CD4-positive, CD25-positive, alpha-beta regulatory T cell (primary cell): ENCODE measurements at regions not wholly inside any gene's neighbourhood (a gene's known extent, or its start where the extent isn't known, plus 50 kb on each side); places are given as distances from the start of the nearest gene placed in this dataset.

ENCODE experiments used
- ATAC-seq, 2 donors: fragments of 150-1000 bp; cut with Tn5 transposase; one replicate each; pipeline ENCODE4 v1.10.0; 2021; ENCODE audit warnings: low read depth in 2 of 2, moderate number of reproducible peaks in 2 of 2, moderate library complexity in 1 of 2
- DNase-seq, 3 donors: peaks; one replicate each; pipeline versions ENCODE4 v3.0.0 to v3.0.0-alpha.2; 2012 to 2022; ENCODE audit warnings: mixed read lengths in 1 of 3
- H3K27ac ChIP-seq: one replicate; pipeline ENCODE4 v1.7.0; 2013; ENCODE audit warnings: mild to moderate bottlenecking, low read length; ENCODE audit not compliant: insufficient read depth, poor library complexity, severe bottlenecking
- H3K27me3 ChIP-seq: one replicate; pipeline ENCODE4 v1.7.0; 2013; ENCODE audit warnings: low read length; ENCODE audit not compliant: control insufficient read depth, insufficient read depth
- H3K36me3 ChIP-seq: one replicate; pipeline ENCODE4 v1.7.0; 2013; ENCODE audit warnings: mild to moderate bottlenecking, low read length, moderate library complexity; ENCODE audit not compliant: control insufficient read depth, insufficient read depth
- H3K4me1 ChIP-seq: 2 replicates; pipeline ENCODE4 v1.7.0; 2013; ENCODE audit warnings: mild to moderate bottlenecking, low read length; ENCODE audit not compliant: insufficient read depth, control insufficient read depth, poor library complexity, severe bottlenecking
- H3K4me3 ChIP-seq: one replicate; pipeline ENCODE4 v1.7.0; 2013; ENCODE audit warnings: low read depth, mild to moderate bottlenecking, low read length, moderate library complexity
- H3K9me3 ChIP-seq, 2 experiments: 1 replicate in 1 of 2; 2 replicates in 1 of 2; pipeline ENCODE4 v1.7.0; 2013; ENCODE audit warnings: low read length in 2 of 2, mild to moderate bottlenecking in 1 of 2, moderate library complexity in 1 of 2; ENCODE audit not compliant: control insufficient read depth in 2 of 2
- H3K27ac Mint-ChIP-seq, 3 donors: one replicate each; pipeline ENCODE4 v1.8.0; 2020 to 2022; ENCODE audit warnings: mild to moderate bottlenecking in 3 of 3, mixed read lengths in 3 of 3, moderate library complexity in 2 of 3
- H3K27me3 Mint-ChIP-seq: one replicate; pipeline ENCODE4 v1.8.0; 2022; ENCODE audit warnings: mild to moderate bottlenecking, mixed read lengths
- H3K36me3 Mint-ChIP-seq: one replicate; pipeline ENCODE4 v1.8.0; 2020; ENCODE audit warnings: mixed read lengths
- H3K4me1 Mint-ChIP-seq, 4 donors: one replicate each; pipeline ENCODE4 v1.8.0; 2020 to 2022; ENCODE audit warnings: mixed read lengths in 4 of 4, mild to moderate bottlenecking in 1 of 4
- H3K4me3 Mint-ChIP-seq, 4 donors: one replicate each; pipeline ENCODE4 v1.8.0; 2020 to 2022; ENCODE audit warnings: mild to moderate bottlenecking in 4 of 4, mixed read lengths in 4 of 4, moderate library complexity in 3 of 4
- H3K9me3 Mint-ChIP-seq, 7 donors: one replicate each; pipeline ENCODE4 v1.8.0; 2020 to 2022; ENCODE audit warnings: mixed read lengths in 7 of 7, mild to moderate bottlenecking in 3 of 7, moderate library complexity in 2 of 7

GRCh38 chr4:164615964-164616363 is 138.0 kb upstream of the SMIM31 start:
- no peak overlapping the region for H3K27ac Mint-ChIP-seq
- H3K4me3 ChIP-seq: no peak overlapping the region
- no peak overlapping the region for H3K4me3 Mint-ChIP-seq
- H3K36me3 Mint-ChIP-seq: no peaks in the 10 kb centered on the region
- H3K9me3 Mint-ChIP-seq: peaks cover 0 to 4% (median 0%) of the 10 kb centered on the region in 7 donors
- no peaks in the 10 kb centered on the region for H3K4me1 ChIP-seq
- H3K36me3 ChIP-seq: no peaks in the 10 kb centered on the region
- no peaks in the 10 kb centered on the region for H3K9me3 ChIP-seq
- H3K27me3 ChIP-seq: no peaks in the 10 kb centered on the region
- no peaks in the 10 kb centered on the region for H3K27me3 Mint-ChIP-seq
- DNase-seq (no peak), ATAC-seq (no peak)
- H3K27ac ChIP-seq: no peak overlapping the region
- H3K4me1 Mint-ChIP-seq: no peaks in the 10 kb centered on the region

- peaks cover 0 to 4% (median 0%) of the 10 kb centered on the region in 7 donors for H3K9me3 Mint-ChIP-seq
- H3K27me3 Mint-ChIP-seq: no peaks in the 10 kb centered on the region
Measured at GRCh38 chr4:164616961-164617360, 137.0 kb upstream of the SMIM31 start.

GRCh38 chr4:164617426-164617825 is 136.5 kb upstream of the SMIM31 start:
- no peaks in the 10 kb centered on the region for H3K27me3 Mint-ChIP-seq
- H3K4me1 Mint-ChIP-seq: no peaks in the 10 kb centered on the region
- Histone ChIP-seq H3K36me3 (no peaks in the 10 kb centered on the region), H3K27me3 (no peaks in the 10 kb centered on the region), H3K9me3 (no peaks in the 10 kb centered on the region), H3K27ac (no peak overlapping the region), H3K4me1 (no peaks in the 10 kb centered on the region), H3K4me3 (no peak overlapping the region)
- H3K36me3 Mint-ChIP-seq: no peaks in the 10 kb centered on the region
- DNase-seq (no peak), ATAC-seq (no peak)
- peaks cover 0 to 4% (median 0%) of the 10 kb centered on the region in 7 donors for H3K9me3 Mint-ChIP-seq
- H3K4me3 Mint-ChIP-seq: no peak overlapping the region
- H3K27ac Mint-ChIP-seq: no peak overlapping the region

More at GRCh38 chr4:164616961-164617360, 137.0 kb upstream of the SMIM31 start:
- ATAC-seq (no peak), DNase-seq (no peak)
- no peaks in the 10 kb centered on the region for H3K9me3 ChIP-seq
- no peaks in the 10 kb centered on the region for H3K4me1 ChIP-seq
- H3K4me3 Mint-ChIP-seq: no peak overlapping the region
- no peaks in the 10 kb centered on the region for H3K36me3 Mint-ChIP-seq
- no peak overlapping the region for H3K27ac Mint-ChIP-seq
- H3K27ac ChIP-seq: no peak overlapping the region
- no peaks in the 10 kb centered on the region for H3K36me3 ChIP-seq
- no peak overlapping the region for H3K4me3 ChIP-seq
- H3K27me3 ChIP-seq: no peaks in the 10 kb centered on the region
- no peaks in the 10 kb centered on the region for H3K4me1 Mint-ChIP-seq

GRCh38 chr4:164617911-164618310 is 136.0 kb upstream of the SMIM31 start:
- Mint-ChIP-seq H3K36me3 (no peaks in the 10 kb centered on the region), H3K4me3 (no peak overlapping the region), H3K27ac (no peak overlapping the region), H3K27me3 (no peaks in the 10 kb centered on the region), H3K9me3 (peaks cover 0 to 4% (median 0%) of the 10 kb centered on the region in 7 donors), H3K4me1 (no peaks in the 10 kb centered on the region)
- Histone ChIP-seq H3K4me3 (no peak overlapping the region), H3K27me3 (no peaks in the 10 kb centered on the region), H3K27ac (no peak overlapping the region), H3K4me1 (no peaks in the 10 kb centered on the region), H3K9me3 (no peaks in the 10 kb centered on the region), H3K36me3 (no peaks in the 10 kb centered on the region)
- no peak for DNase-seq
- no peak for ATAC-seq

DNA sequence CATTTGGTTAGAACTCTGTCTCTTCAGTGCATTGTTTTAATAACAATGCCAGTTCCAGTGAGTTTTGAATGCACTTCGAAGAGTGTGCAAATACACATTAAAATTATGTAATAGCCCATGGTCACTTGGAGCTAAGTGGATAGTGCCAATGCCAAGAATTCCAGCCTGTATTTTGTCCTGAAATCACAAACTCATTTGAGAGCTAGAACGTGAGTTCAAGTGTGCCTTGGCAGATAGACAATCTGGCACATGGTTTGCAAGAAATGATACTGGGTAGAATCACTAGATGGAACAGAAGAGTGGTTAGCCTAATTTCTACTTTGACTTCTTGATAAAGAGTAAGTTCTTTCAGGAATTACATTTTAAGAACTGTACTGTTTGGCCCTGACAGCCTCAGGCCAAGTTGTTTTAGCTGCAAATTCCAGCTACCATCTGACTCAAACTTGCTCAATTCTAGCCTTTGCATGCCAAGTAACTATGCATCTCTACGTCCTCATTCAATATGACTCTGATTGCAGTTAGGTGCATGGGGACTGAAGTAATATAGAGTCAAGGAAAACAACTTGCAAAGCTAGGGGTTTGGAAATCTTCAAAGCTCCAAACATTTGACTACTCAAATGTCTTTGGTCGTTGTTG is 131.9 kb upstream of the SMIM31 start:
- H3K27ac ChIP-seq: no peak overlapping the region

GRCh38 chr4:164623099-164623498 is 130.8 kb upstream of the SMIM31 start:
- Mint-ChIP-seq H3K36me3 (no peaks in the 10 kb centered on the region), H3K4me3 (no peak overlapping the region), H3K27ac (no peak overlapping the region), H3K9me3 (peaks cover 0 to 19% (median 5%) of the 10 kb centered on the region in 7 donors), H3K4me1 (no peaks in the 10 kb centered on the region), H3K27me3 (no peaks in the 10 kb centered on the region)
- Histone ChIP-seq H3K9me3 (no peaks in the 10 kb centered on the region), H3K27ac (no peak overlapping the region), H3K4me3 (no peak overlapping the region), H3K4me1 (no peaks in the 10 kb centered on the region), H3K36me3 (no peaks in the 10 kb centered on the region), H3K27me3 (no peaks in the 10 kb centered on the region)
- DNase-seq (no peak), ATAC-seq (no peak)

More for the DNA sequence above, 131.9 kb upstream of the SMIM31 start:
- no peak for DNase-seq
- H3K9me3 Mint-ChIP-seq: peaks cover 0 to 19% (median 3%) of the 10 kb centered on the region in 7 donors
- H3K4me1 Mint-ChIP-seq: no peaks in the 10 kb centered on the region
- no peaks in the 10 kb centered on the region for H3K4me1 ChIP-seq
- no peaks in the 10 kb centered on the region for H3K27me3 ChIP-seq
- H3K36me3 ChIP-seq: no peaks in the 10 kb centered on the region
- no peak overlapping the region for H3K27ac Mint-ChIP-seq
- no peak for ATAC-seq
- no peaks in the 10 kb centered on the region for H3K9me3 ChIP-seq
- no peak overlapping the region for H3K4me3 ChIP-seq
- H3K4me3 Mint-ChIP-seq: no peak overlapping the region
- no peaks in the 10 kb centered on the region for H3K27me3 Mint-ChIP-seq
- no peaks in the 10 kb centered on the region for H3K36me3 Mint-ChIP-seq

- Mint-ChIP-seq H3K27me3 (no peaks in the 10 kb centered on the region), H3K4me3 (no peak overlapping the region), H3K4me1 (peaks cover 0 to 4% (median 0%) of the 10 kb centered on the region in 4 donors), H3K27ac (no peak overlapping the region), H3K9me3 (peaks cover 0 to 4% (median 0%) of the 10 kb centered on the region in 7 donors), H3K36me3 (no peaks in the 10 kb centered on the region)
- Histone ChIP-seq H3K4me1 (no peaks in the 10 kb centered on the region), H3K9me3 (no peaks in the 10 kb centered on the region), H3K27me3 (no peaks in the 10 kb centered on the region), H3K27ac (no peak overlapping the region), H3K36me3 (no peaks in the 10 kb centered on the region), H3K4me3 (no peak overlapping the region)
- DNase-seq (no peak), ATAC-seq (no peak)
Measured at GRCh38 chr4:164639001-164639400, 114.9 kb upstream of the SMIM31 start.

DNA sequence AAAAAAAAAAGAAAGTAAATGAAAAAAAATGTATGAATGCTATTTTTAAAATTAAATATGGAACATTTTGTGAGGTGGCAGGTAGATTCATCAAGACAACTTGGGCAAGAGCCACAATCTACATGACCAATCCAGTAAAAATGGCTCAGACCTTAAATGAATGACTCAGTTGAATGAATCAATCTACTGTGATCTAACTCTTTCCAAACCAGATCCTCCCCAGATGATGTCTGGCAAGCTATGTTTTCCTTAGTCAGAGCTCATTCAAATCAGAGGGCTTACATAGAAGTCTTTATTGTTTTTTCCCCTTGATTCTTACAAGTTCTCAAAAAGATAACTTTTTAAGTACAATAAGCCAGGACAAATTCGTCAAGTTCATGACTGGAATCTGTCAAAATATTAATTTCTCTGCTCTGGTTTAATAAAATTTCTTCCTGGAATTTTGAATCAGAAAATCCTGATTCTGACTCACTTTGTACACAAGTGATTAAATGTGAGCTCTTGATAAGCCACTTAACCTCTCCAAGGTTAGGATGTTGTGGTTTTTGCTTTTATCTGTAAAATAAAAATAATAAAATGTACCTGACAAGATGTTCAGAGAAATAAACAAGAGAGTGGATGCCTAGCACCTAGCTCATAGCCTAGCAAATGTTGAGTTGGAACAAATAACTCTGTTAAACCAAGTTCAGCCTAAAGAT is 105.6 kb upstream of the SMIM31 start:
- Histone ChIP-seq H3K4me1 (no peaks in the 10 kb centered on the region), H3K36me3 (no peaks in the 10 kb centered on the region), H3K9me3 (no peaks in the 10 kb centered on the region), H3K27me3 (no peaks in the 10 kb centered on the region), H3K4me3 (no peak overlapping the region), H3K27ac (no peak overlapping the region)
- ATAC-seq (no peak), DNase-seq (no peak)
- H3K9me3 Mint-ChIP-seq: peaks cover 0 to 3% (median 2%) of the 10 kb centered on the region in 7 donors
- H3K4me1 Mint-ChIP-seq: no peaks in the 10 kb centered on the region
- no peaks in the 10 kb centered on the region for H3K27me3 Mint-ChIP-seq
- no peak overlapping the region for H3K27ac Mint-ChIP-seq
- H3K4me3 Mint-ChIP-seq: no peak overlapping the region
- H3K36me3 Mint-ChIP-seq: no peaks in the 10 kb centered on the region
